MCF 10A (cell line): ENCODE measurements at regions not wholly inside any gene's neighbourhood (a gene's known extent, or its start where the extent isn't known, plus 50 kb on each side); places are given as distances from the start of the nearest gene placed in this dataset.
A peak's percentile ranks its signal among the peaks of the same experiment; 100 is the strongest.

Experiments
- BruUV-seq: library from RNA; stranded (reverse); fragments of 400-500 nt; replicated peaks from 2 replicates; lab custom pipeline; 2021; lab: Mats Ljungman, UMichigan
- CTCF ChIA-PET: fragments of 300-600 bp; sonication (Branson Sonifier 250); formaldehyde crosslinking; extraction: SDS; loops from one replicate; lab custom pipeline; 2021; ENCODE audit warnings: antibody characterized with exemption, inconsistent platforms; lab: Yijun Ruan, JAX
- POLR2A ChIA-PET: fragments of 300-600, 350-650 bp; sonication (Branson Sonifier 250); formaldehyde crosslinking; extraction: SDS; loops from one replicate; lab custom pipeline; 2020; ENCODE audit warnings: antibody characterized with exemption, inconsistent platforms; lab: Yijun Ruan, JAX
- DNase-seq: peaks from one replicate; pipeline ENCODE4 v3.0.0-alpha.2; 2018; ENCODE audit not compliant: unreplicated experiment
- H3K27ac Mint-ChIP-seq: one replicate; pipeline ENCODE4 v1.8.0; 2022; ENCODE audit warnings: mild to moderate bottlenecking, low read depth, mixed read lengths; ENCODE audit not compliant: unreplicated experiment
- H3K27me3 Mint-ChIP-seq: one replicate; pipeline ENCODE4 v1.8.0; 2022; ENCODE audit warnings: mixed read lengths; ENCODE audit not compliant: insufficient read depth, unreplicated experiment
- H3K36me3 Mint-ChIP-seq: one replicate; pipeline ENCODE4 v1.8.0; 2022; ENCODE audit warnings: mild to moderate bottlenecking, moderate library complexity, mixed read lengths; ENCODE audit not compliant: insufficient read depth, unreplicated experiment
- H3K4me1 Mint-ChIP-seq: one replicate; pipeline ENCODE4 v1.8.0; 2022; ENCODE audit warnings: mixed read lengths; ENCODE audit not compliant: insufficient read depth, unreplicated experiment
- H3K4me3 Mint-ChIP-seq: one replicate; pipeline ENCODE4 v1.8.0; 2022; ENCODE audit warnings: mild to moderate bottlenecking, moderate library complexity, mixed read lengths; ENCODE audit not compliant: unreplicated experiment
- H3K9me3 Mint-ChIP-seq: one replicate; pipeline ENCODE4 v1.8.0; 2022; ENCODE audit warnings: mixed read lengths; ENCODE audit not compliant: unreplicated experiment
- intact Hi-C: fragments of 100-400 bp; cut with micrococcal nuclease; formaldehyde crosslinking; loops from 2 replicates; pipeline ENCODE4 v1.14.1; 2022
- TF ChIP-seq, protein P1 (sequence below): fragments of 200-600 bp; IDR thresholded peaks from one replicate; pipeline ENCODE4 v1.8.0; 2022; ENCODE audit warnings: antibody characterized with exemption, mild to moderate bottlenecking; ENCODE audit not compliant: unreplicated experiment

DNA sequence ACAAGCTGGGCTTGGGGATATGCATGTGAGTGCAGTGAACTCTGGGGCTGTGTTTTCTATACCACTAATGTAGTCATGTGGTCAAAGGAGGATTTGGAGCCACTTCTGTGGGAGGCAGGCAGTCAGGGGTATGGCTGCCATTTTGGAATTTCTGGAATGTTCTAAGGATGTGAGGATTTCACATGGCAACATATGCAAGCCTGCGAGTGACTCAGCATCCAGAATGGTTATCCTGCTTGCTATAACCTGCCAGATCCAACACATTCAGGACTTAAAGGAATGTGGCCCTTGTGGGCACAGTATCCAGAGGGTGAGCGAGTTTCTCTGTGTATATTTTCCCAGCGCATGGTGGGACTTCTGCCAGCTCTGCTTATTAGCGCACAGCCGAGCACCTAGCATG is 249.2 kb upstream of the PWP1 start:
- intact Hi-C loops = no loop called here

DNA sequence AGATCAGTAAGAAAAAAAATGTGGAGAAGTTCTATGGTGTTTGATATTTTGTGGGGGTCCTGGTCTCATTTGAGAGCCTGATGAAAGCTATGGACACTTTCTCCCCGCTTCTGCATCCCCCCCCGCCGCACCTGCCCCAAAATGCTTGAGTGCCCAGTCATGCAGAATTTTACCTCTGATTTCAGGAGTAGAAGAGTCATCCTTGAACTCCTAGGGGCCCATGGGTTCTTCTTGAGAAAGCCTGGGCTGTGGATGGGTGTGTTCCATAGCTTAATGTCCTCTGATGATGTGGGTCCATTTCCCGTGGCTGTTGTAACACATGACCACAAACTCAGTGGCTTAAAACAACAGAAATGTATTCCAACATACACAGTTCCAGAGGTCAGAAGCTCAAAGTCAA is 248.8 kb upstream of the PWP1 start:
- Mint-ChIP-seq H3K4me1 (peaks cover 11% of the 10 kb centered on the region), H3K27me3 (no peaks in the 10 kb centered on the region), H3K27ac (peak overlapping the region; percentile 59), H3K36me3 (no peaks in the 10 kb centered on the region), H3K9me3 (no peaks in the 10 kb centered on the region), H3K4me3 (no peak overlapping the region)
- ChIA-PET CTCF (interaction anchor here (0.6 to 1.9 kb wide), 6 partner anchors 7 to 1180 kb away, joined by 3 to 6 read pairs (median 3); no protein-coding TSS in a partner anchor), POLR2A (interaction anchor here (0.9 kb wide), 1 partner anchor 41 kb away, joined by 3 read pairs; no protein-coding TSS in a partner anchor)
- peak; percentile 15 for DNase-seq
- TF ChIP-seq, protein P1, sequence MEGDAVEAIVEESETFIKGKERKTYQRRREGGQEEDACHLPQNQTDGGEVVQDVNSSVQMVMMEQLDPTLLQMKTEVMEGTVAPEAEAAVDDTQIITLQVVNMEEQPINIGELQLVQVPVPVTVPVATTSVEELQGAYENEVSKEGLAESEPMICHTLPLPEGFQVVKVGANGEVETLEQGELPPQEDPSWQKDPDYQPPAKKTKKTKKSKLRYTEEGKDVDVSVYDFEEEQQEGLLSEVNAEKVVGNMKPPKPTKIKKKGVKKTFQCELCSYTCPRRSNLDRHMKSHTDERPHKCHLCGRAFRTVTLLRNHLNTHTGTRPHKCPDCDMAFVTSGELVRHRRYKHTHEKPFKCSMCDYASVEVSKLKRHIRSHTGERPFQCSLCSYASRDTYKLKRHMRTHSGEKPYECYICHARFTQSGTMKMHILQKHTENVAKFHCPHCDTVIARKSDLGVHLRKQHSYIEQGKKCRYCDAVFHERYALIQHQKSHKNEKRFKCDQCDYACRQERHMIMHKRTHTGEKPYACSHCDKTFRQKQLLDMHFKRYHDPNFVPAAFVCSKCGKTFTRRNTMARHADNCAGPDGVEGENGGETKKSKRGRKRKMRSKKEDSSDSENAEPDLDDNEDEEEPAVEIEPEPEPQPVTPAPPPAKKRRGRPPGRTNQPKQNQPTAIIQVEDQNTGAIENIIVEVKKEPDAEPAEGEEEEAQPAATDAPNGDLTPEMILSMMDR = no peak
- BruUV-seq = no TSS peak
- intact Hi-C loops = no loop called here

More for the DNA sequence above, 249.2 kb upstream of the PWP1 start:
- POLR2A ChIA-PET = interaction anchor here (0.9 kb wide), 1 partner anchor 41 kb away, joined by 3 read pairs; no protein-coding TSS in a partner anchor
- peak; percentile 83 for DNase-seq
- peak overlapping the region; percentile 59 for H3K27ac Mint-ChIP-seq
- CTCF ChIA-PET = interaction anchor here (0.6 to 1.9 kb wide), 4 partner anchors 171 to 1181 kb away, joined by 3 to 6 read pairs (median 3); no protein-coding TSS in a partner anchor
- no peak overlapping the region for H3K4me3 Mint-ChIP-seq
- peaks cover 11% of the 10 kb centered on the region for H3K4me1 Mint-ChIP-seq
- no peaks in the 10 kb centered on the region for H3K9me3 Mint-ChIP-seq
- TF ChIP-seq, protein P1 = no peak
- H3K27me3 Mint-ChIP-seq = no peaks in the 10 kb centered on the region
- no peaks in the 10 kb centered on the region for H3K36me3 Mint-ChIP-seq
- BruUV-seq = no TSS peak

- no TSS peak for BruUV-seq
- Mint-ChIP-seq H3K4me3 (no peak overlapping the region), H3K27ac (no peak overlapping the region), H3K9me3 (no peaks in the 10 kb centered on the region), H3K36me3 (no peaks in the 10 kb centered on the region), H3K4me1 (peaks cover 11% of the 10 kb centered on the region), H3K27me3 (no peaks in the 10 kb centered on the region)
- intact Hi-C loops = no loop called here
- ChIA-PET CTCF (interaction anchor here (0.5 to 1.1 kb wide), 3 partner anchors 168 to 1006 kb away, joined by 3 read pairs; no protein-coding TSS in a partner anchor), POLR2A (no interaction called here)
- DNase-seq = no peak
- TF ChIP-seq, protein P1 = no peak
These were observed 247.6 kb upstream of the PWP1 start for GRCh38 chr12:107437954-107438353.

GRCh38 chr12:107439026-107439738 is 246.4 kb upstream of the PWP1 start:
- TF ChIP-seq, protein P1 = no peak
- no peaks in the 10 kb centered on the region for H3K36me3 Mint-ChIP-seq
- intact Hi-C loops = no loop called here
- H3K9me3 Mint-ChIP-seq = no peaks in the 10 kb centered on the region
- ChIA-PET CTCF (interaction anchor here (0.6 to 1.1 kb wide), 2 partner anchors 115 to 167 kb away, joined by 3 to 5 read pairs; no protein-coding TSS in a partner anchor), POLR2A (interaction anchor here (0.7 kb wide), 1 partner anchor 40 kb away, joined by 3 read pairs; no protein-coding TSS in a partner anchor)
- no peak overlapping the region for H3K4me3 Mint-ChIP-seq
- H3K27me3 Mint-ChIP-seq = no peaks in the 10 kb centered on the region
- no peak for DNase-seq
- H3K27ac Mint-ChIP-seq = no peak overlapping the region
- H3K4me1 Mint-ChIP-seq = peaks cover 11% of the 10 kb centered on the region
- BruUV-seq = no TSS peak
